DND-41 (cell line): ENCODE measurements at regions not wholly inside any gene's neighbourhood (a gene's known extent, or its start where the extent isn't known, plus 50 kb on each side); places are given as distances from the start of the nearest gene placed in this dataset.

ENCODE experiments used
- ATAC-seq: fragments of 200-7000 bp; cut with Tn5 transposase; 3 replicates; pipeline ENCODE4 v1.9.1; 2021; ENCODE audit warnings: low read depth; ENCODE audit not compliant: insufficient read depth
- DNase-seq: peaks from one replicate; pipeline ENCODE4 v3.0.0-alpha.2; 2020
- H2AFZ ChIP-seq: 2 replicates; pipeline ENCODE4 v1.6.0; 2012; ENCODE audit warnings: low read depth, low read length
- H3K27ac ChIP-seq: 2 replicates; pipeline ENCODE4 v1.5.1; 2012; ENCODE audit warnings: low read length, inconsistent platforms
- H3K27me3 ChIP-seq: fragments of 200-600 bp; sonication (generic); 2 replicates; pipeline ENCODE4 v1.6.0; 2012; ENCODE audit warnings: low read length, mild to moderate bottlenecking, inconsistent platforms; ENCODE audit not compliant: insufficient read depth, poor library complexity
- H3K36me3 ChIP-seq: 2 replicates; pipeline ENCODE4 v1.5.1; 2012; ENCODE audit warnings: low read length, inconsistent platforms; ENCODE audit not compliant: insufficient read depth
- H3K4me1 ChIP-seq: 2 replicates; pipeline ENCODE4 v1.5.1; 2012; ENCODE audit warnings: mild to moderate bottlenecking, low read length; ENCODE audit not compliant: insufficient read depth
- H3K4me2 ChIP-seq: 2 replicates; pipeline ENCODE4 v1.6.0; 2012; ENCODE audit warnings: mild to moderate bottlenecking, moderate library complexity, low read length, inconsistent platforms; ENCODE audit not compliant: insufficient read depth
- H3K4me3 ChIP-seq, 2 experiments: fragments of 200-600 bp in 1 of 2; shearing (Covaris generic) in 1 of 2; 2 replicates each; pipeline ENCODE4 v1.5.1; 2012 to 2016; ENCODE audit warnings: inconsistent platforms in 2 of 2, low read length in 2 of 2, mild to moderate bottlenecking in 2 of 2, low read depth in 1 of 2, moderate library complexity in 1 of 2
- H3K79me2 ChIP-seq: 2 replicates; pipeline ENCODE4 v1.6.0; 2012; ENCODE audit warnings: low read length, inconsistent platforms; ENCODE audit not compliant: insufficient read depth
- H3K9ac ChIP-seq: 2 replicates; pipeline ENCODE4 v1.6.0; 2012; ENCODE audit warnings: low read depth, mild to moderate bottlenecking, inconsistent platforms, low read length, moderate library complexity
- H3K9me3 ChIP-seq: 2 replicates; pipeline ENCODE4 v1.5.1; 2012; ENCODE audit warnings: low read length, moderate library complexity, mild to moderate bottlenecking, inconsistent platforms; ENCODE audit not compliant: insufficient read depth, severe bottlenecking
- H4K20me1 ChIP-seq: 2 replicates; pipeline ENCODE4 v1.6.0; 2012; ENCODE audit warnings: low read length; ENCODE audit not compliant: insufficient read depth
- EZH2 ChIP-seq: IDR thresholded peaks from 3 replicates; pipeline ENCODE4 v1.6.1; 2012; ENCODE audit warnings: borderline replicate concordance, low read depth, mild to moderate bottlenecking, moderate library complexity, low read length, inconsistent platforms; ENCODE audit not compliant: severe bottlenecking
- TF ChIP-seq, protein P1 (sequence below): IDR thresholded peaks from 2 replicates; pipeline ENCODE4 v1.5.1; 2012; ENCODE audit warnings: borderline replicate concordance, low read length, moderate library complexity, mild to moderate bottlenecking; ENCODE audit not compliant: poor library complexity, severe bottlenecking; ENCODE audit errors: extremely low read depth

DNA sequence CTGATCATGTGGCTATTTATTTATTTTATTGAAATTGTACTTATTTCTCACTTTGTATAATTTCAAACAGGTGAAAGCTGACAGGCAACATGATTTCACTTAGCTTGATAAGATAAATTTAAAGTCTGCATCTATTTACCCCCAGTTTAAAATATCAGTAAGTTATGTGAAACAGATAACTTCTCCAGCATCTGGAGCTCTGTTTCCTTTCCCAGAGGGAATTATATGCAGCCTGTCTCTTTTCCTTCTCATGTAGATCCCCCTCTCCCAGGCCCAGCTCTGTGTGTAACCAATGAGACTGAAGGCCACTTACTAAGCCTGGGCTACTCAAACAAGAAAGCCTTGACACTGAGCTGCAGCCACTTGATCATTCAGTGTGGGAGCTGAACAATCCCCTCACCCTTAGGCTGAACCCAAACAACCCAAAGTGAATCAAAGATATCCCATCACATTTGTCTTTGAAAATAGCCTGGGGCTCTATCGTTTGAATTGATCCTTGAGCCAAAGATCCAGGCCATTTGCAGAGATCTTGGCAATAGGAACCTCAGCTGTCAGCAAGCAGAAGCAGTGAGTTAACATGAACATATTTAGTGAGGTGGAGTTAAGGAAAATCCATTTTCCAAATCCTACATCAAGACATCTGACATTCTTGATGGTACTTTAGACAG lies 383.9 kb downstream of the TGFB2 start:
- DNase-seq, result no peak
- no peak for ATAC-seq
- H3K4me3 ChIP-seq, result no peak overlapping the region
- H3K27me3 ChIP-seq, result no peaks in the 10 kb centered on the region
- no peaks in the 10 kb centered on the region for H4K20me1 ChIP-seq
- no peak overlapping the region for H3K27ac ChIP-seq
- H3K9me3 ChIP-seq, result no peaks in the 10 kb centered on the region
- no peak for TF ChIP-seq EZH2
- TF ChIP-seq, protein P1, sequence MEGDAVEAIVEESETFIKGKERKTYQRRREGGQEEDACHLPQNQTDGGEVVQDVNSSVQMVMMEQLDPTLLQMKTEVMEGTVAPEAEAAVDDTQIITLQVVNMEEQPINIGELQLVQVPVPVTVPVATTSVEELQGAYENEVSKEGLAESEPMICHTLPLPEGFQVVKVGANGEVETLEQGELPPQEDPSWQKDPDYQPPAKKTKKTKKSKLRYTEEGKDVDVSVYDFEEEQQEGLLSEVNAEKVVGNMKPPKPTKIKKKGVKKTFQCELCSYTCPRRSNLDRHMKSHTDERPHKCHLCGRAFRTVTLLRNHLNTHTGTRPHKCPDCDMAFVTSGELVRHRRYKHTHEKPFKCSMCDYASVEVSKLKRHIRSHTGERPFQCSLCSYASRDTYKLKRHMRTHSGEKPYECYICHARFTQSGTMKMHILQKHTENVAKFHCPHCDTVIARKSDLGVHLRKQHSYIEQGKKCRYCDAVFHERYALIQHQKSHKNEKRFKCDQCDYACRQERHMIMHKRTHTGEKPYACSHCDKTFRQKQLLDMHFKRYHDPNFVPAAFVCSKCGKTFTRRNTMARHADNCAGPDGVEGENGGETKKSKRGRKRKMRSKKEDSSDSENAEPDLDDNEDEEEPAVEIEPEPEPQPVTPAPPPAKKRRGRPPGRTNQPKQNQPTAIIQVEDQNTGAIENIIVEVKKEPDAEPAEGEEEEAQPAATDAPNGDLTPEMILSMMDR, result no peak
- no peak overlapping the region for H3K9ac ChIP-seq
- H3K4me1 ChIP-seq, result no peaks in the 10 kb centered on the region
- no peak overlapping the region for H3K4me2 ChIP-seq
- no peak overlapping the region for H2AFZ ChIP-seq
- H3K36me3 ChIP-seq, result no peaks in the 10 kb centered on the region
- no peaks in the 10 kb centered on the region for H3K79me2 ChIP-seq

DNA sequence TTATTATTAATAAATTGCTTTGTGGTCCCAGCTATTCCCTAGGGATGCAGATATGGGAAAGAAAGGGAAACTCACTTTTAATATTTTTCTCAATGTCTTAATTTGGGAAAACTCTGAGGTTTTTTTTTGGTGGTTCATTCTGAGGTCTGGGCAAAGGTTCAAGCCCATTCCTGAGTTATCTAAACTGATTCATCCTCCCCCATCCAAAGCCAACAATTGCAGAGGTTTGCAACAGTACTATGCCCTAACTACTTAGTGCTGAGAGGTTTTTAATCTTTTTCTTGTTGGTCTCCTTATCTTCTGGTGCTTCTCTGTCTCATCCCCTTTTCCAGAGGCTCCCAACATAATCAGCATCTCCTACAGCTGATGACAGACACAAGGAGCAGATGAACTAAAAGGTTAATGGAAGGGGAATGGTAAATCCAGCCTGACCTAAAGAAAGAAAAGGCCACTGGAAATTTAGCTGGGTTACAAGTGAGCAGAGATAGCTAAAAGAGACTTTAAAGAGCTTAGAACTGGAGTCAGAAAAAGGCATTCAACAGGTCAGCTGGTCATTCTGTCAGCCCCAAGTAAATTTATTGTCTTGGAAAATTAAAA lies 390.4 kb downstream of the TGFB2 start:
- TF ChIP-seq, protein P1, result no peak
- no peak for TF ChIP-seq EZH2
- Histone ChIP-seq H3K79me2 (no peaks in the 10 kb centered on the region), H3K27ac (no peak overlapping the region), H3K9me3 (no peaks in the 10 kb centered on the region), H2AFZ (no peak overlapping the region), H3K9ac (no peak overlapping the region), H3K4me2 (no peak overlapping the region), H3K4me3 (no peak overlapping the region), H3K36me3 (no peaks in the 10 kb centered on the region), H3K27me3 (no peaks in the 10 kb centered on the region), H4K20me1 (no peaks in the 10 kb centered on the region), H3K4me1 (no peaks in the 10 kb centered on the region)
- no peak for DNase-seq
- no peak for ATAC-seq

DNA sequence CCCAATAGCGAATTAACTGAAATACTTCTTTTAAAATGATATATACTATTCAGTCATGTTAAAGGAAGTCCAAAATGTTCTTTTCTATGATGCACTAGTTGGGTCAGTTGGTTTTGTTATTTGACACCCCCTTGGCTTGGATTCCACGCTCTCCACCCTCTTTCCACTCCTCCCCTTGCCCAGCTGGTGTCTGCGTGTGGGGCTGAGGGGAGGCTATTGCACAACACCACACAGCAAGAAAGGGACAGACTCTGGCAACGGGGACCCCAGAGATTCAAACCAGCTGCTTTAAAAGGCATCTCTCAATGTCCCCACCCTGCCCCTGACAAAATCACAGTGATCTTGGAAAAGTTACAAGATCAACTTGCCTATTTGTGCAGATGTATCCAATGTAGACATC lies 394.3 kb downstream of the TGFB2 start:
- Histone ChIP-seq H3K79me2 (no peaks in the 10 kb centered on the region), H3K9ac (no peak overlapping the region), H3K27ac (no peak overlapping the region), H3K9me3 (no peaks in the 10 kb centered on the region), H3K27me3 (no peaks in the 10 kb centered on the region), H3K36me3 (no peaks in the 10 kb centered on the region), H3K4me3 (no peak overlapping the region), H2AFZ (no peak overlapping the region), H4K20me1 (no peaks in the 10 kb centered on the region), H3K4me1 (no peaks in the 10 kb centered on the region), H3K4me2 (no peak overlapping the region)
- TF ChIP-seq EZH2, result no peak
- TF ChIP-seq, protein P1, result no peak
- ATAC-seq (no peak), DNase-seq (no peak)
